GM12878 (cell line): ENCODE measurements at regions not wholly inside any gene's neighbourhood (a gene's known extent, or its start where the extent isn't known, plus 50 kb on each side); places are given as distances from the start of the nearest gene placed in this dataset.

Experiments used
- ATAC-seq: fragments of 200-7000 bp; cut with Tn5 transposase; 3 replicates; pipeline ENCODE4 v1.9.1; 2020; ENCODE audit warnings: mild to moderate bottlenecking, moderate library complexity
- BruUV-seq: library from RNA; stranded (reverse); fragments of 400-500 nt; replicated peaks from 2 replicates; lab custom pipeline; 2021; lab: Mats Ljungman, UMichigan
- CTCF ChIA-PET: fragments of 300-600 bp; sonication (Branson Sonifier 250); formaldehyde crosslinking; extraction: SDS; loops from one replicate; lab custom pipeline; 2021; ENCODE audit warnings: inconsistent platforms; lab: Yijun Ruan, JAX
- POLR2A ChIA-PET: fragments of 350-600 bp; formaldehyde crosslinking; extraction: SDS; loops from one replicate; lab custom pipeline; 2021; ENCODE audit warnings: inconsistent platforms; lab: Charles Lee
- RAD21 ChIA-PET: fragments of 300-600 bp; sonication (Branson Sonifier 250); formaldehyde crosslinking; loops from one replicate; lab custom pipeline; 2023; ENCODE audit warnings: antibody characterized with exemption; ENCODE audit not compliant: unreplicated experiment; lab: Charles Lee
- SMC1A ChIA-PET: fragments of 300-600 bp; sonication (Branson Sonifier 250); formaldehyde crosslinking; loops from one replicate; lab custom pipeline; 2023; ENCODE audit not compliant: unreplicated experiment, uncharacterized antibody; lab: Charles Lee
- DNase-seq: peaks from one replicate; pipeline ENCODE4 v3.0.0-alpha.2; 2011; ENCODE audit warnings: low read depth, low spot score
- FAIRE-seq: peaks from 3 replicates; lab custom pipeline; 2011; peaks lifted over from hg19 to GRCh38; lab: Jason Lieb, UNC
- H2AFZ ChIP-seq: 2 replicates; pipeline ENCODE4 v1.6.0; 2011; ENCODE audit warnings: low read depth, low read length, control low read depth; ENCODE audit not compliant: control insufficient read depth
- H3K27ac ChIP-seq: 2 replicates; pipeline ENCODE4 v1.5.1; 2011; ENCODE audit warnings: control low read depth; ENCODE audit not compliant: control insufficient read depth, insufficient read depth
- H3K27me3 ChIP-seq, 2 experiments: replicated peaks in 1 of 2; 2 replicates each; pipeline versions ENCODE4 v1.6.0 to v1.6.1; 2011; ENCODE audit warnings: low read length in 1 of 2; ENCODE audit not compliant: control insufficient read depth in 2 of 2, insufficient read depth in 2 of 2
- H3K36me3 ChIP-seq, 2 experiments: 2 replicates each; pipeline ENCODE4 v1.5.1; 2011; ENCODE audit warnings: low read length in 1 of 2; ENCODE audit not compliant: control insufficient read depth in 2 of 2, insufficient read depth in 2 of 2
- H3K4me1 ChIP-seq: 2 replicates; pipeline ENCODE4 v1.6.1; 2011; ENCODE audit warnings: mild to moderate bottlenecking, low read length, moderate library complexity, mixed read lengths; ENCODE audit not compliant: control insufficient read depth, insufficient read depth
- H3K4me2 ChIP-seq: 2 replicates; pipeline ENCODE4 v1.6.0; 2011; ENCODE audit warnings: control low read depth; ENCODE audit not compliant: control insufficient read depth, insufficient read depth
- H3K4me3 ChIP-seq: fragments of 200-600 bp; sonication (generic); 2 replicates; pipeline ENCODE4 v1.5.1; 2016
- H3K79me2 ChIP-seq: 2 replicates; pipeline ENCODE4 v1.6.0; 2011; ENCODE audit warnings: low read length; ENCODE audit not compliant: control insufficient read depth, insufficient read depth
- H3K9ac ChIP-seq: 2 replicates; pipeline ENCODE4 v1.8.0; 2011; ENCODE audit warnings: low read length, control low read depth, mixed read lengths; ENCODE audit not compliant: control insufficient read depth, insufficient read depth
- H3K9me3 ChIP-seq: replicated peaks from 3 replicates; pipeline ENCODE4 v1.5.1; 2011; ENCODE audit warnings: mild to moderate bottlenecking, low read length; ENCODE audit not compliant: control insufficient read depth, insufficient read depth
- H4K20me1 ChIP-seq: 2 replicates; pipeline ENCODE4 v1.6.0; 2011; ENCODE audit not compliant: control insufficient read depth, insufficient read depth
- ATF7 ChIP-seq: fragments of 450-650 bp; IDR thresholded peaks from 2 replicates; pipeline ENCODE4 v1.6.1; 2016; ENCODE audit warnings: low read depth, mild to moderate bottlenecking
- BRCA1 ChIP-seq: IDR thresholded peaks from 2 replicates; pipeline ENCODE4 v1.6.1; 2011; ENCODE audit warnings: low read depth, low read length, improper control_type of control experiment
- CREM ChIP-seq: IDR thresholded peaks from 2 replicates; pipeline ENCODE4 v1.6.1; 2014; ENCODE audit warnings: antibody characterized with exemption, low read depth
- E2F4 ChIP-seq: IDR thresholded peaks from 2 replicates; pipeline ENCODE4 v1.6.1; 2012; ENCODE audit warnings: low read depth, low read length, improper control_type of control experiment
- ESRRA ChIP-seq: IDR thresholded peaks from 2 replicates; pipeline ENCODE4 v1.6.1; 2012; ENCODE audit warnings: mild to moderate bottlenecking, low read length, improper control_type of control experiment
- IKZF2 ChIP-seq, 2 experiments: fragments of 450-650 bp; IDR thresholded peaks; 2 replicates each; pipeline ENCODE4 v1.6.1; 2017; ENCODE audit warnings: mild to moderate bottlenecking in 2 of 2, moderate library complexity in 2 of 2
- MTA2 ChIP-seq: fragments of 450-650 bp; IDR thresholded peaks from 2 replicates; pipeline ENCODE4 v1.6.1; 2016; ENCODE audit warnings: low read depth, mild to moderate bottlenecking, moderate library complexity
- MTA3 ChIP-seq: IDR thresholded peaks from 2 replicates; pipeline ENCODE4 v1.6.1; 2012; ENCODE audit warnings: low read length, inconsistent platforms, borderline replicate concordance
- NBN ChIP-seq: fragments of 450-650 bp; IDR thresholded peaks from 2 replicates; pipeline ENCODE4 v1.6.1; 2016
- RAD51 ChIP-seq: fragments of 450-650 bp; IDR thresholded peaks from 2 replicates; pipeline ENCODE4 v1.6.1; 2016; ENCODE audit warnings: moderate library complexity, mild to moderate bottlenecking, inconsistent platforms
- SIN3A ChIP-seq: IDR thresholded peaks from 2 replicates; pipeline ENCODE4 v1.6.1; 2012; ENCODE audit warnings: low read depth, low read length, improper control_type of control experiment
- SMARCA5 ChIP-seq: fragments of 450-650 bp; IDR thresholded peaks from 2 replicates; pipeline ENCODE4 v1.6.1; 2017; ENCODE audit warnings: mild to moderate bottlenecking
- SREBF1 ChIP-seq: IDR thresholded peaks from 2 replicates; pipeline ENCODE4 v1.6.1; 2012; ENCODE audit warnings: mild to moderate bottlenecking, low read length
- WRNIP1 ChIP-seq: IDR thresholded peaks from 2 replicates; pipeline ENCODE4 v1.6.1; 2011; ENCODE audit warnings: low read depth, low read length, improper control_type of control experiment, borderline replicate concordance
- ZNF622 ChIP-seq: fragments of 450-650 bp; IDR thresholded peaks from 2 replicates; pipeline ENCODE4 v1.6.1; 2017; ENCODE audit warnings: mild to moderate bottlenecking, inconsistent platforms
- WGBS: methylation state at CpG from one replicate; pipeline ENCODE4 v1.1.6; 2016; ENCODE audit warnings: low lambda C conversion rate; ENCODE audit not compliant: insufficient replicate concordance, insufficient coverage; ENCODE audit errors: missing lambda C conversion rate; 5-methylcytosine and 5-hydroxymethylcytosine counted together
- in situ Hi-C: fragments of 300-500 bp; cut with MboI; formaldehyde crosslinking; loops from 9 replicates; pipeline ENCODE4 v1.14.3; 2018; ENCODE audit warnings: mixed read lengths
- intact Hi-C: fragments of 100-400 bp; cut with micrococcal nuclease; formaldehyde crosslinking; loops from one replicate; pipeline ENCODE4 v1.14.2; 2022; ENCODE audit not compliant: unreplicated experiment
- TF ChIP-seq, protein P1 (sequence below): fragments of 450-650 bp; formaldehyde crosslinking; IDR thresholded peaks from 2 replicates; pipeline ENCODE4 v1.5.0; 2022; ENCODE audit warnings: mild to moderate bottlenecking, missing genetic modification characterization
- TF ChIP-seq, protein P2 (sequence below): fragments of 450-650 bp; formaldehyde crosslinking; IDR thresholded peaks from 2 replicates; pipeline ENCODE4 v1.4.0; 2022; ENCODE audit warnings: mild to moderate bottlenecking, moderate library complexity
- TF ChIP-seq, protein P3 (sequence below): IDR thresholded peaks from 2 replicates; pipeline ENCODE4 v1.6.1; 2011; ENCODE audit warnings: mild to moderate bottlenecking, low read depth, low read length, moderate library complexity; ENCODE audit not compliant: insufficient replicate concordance

- Histone ChIP-seq H3K4me2 (no peak overlapping the region), H3K36me3 (no peaks in the 10 kb centered on the region), H3K4me3 (no peak overlapping the region), H3K9me3 (no peaks in the 10 kb centered on the region), H3K27me3 (no peaks in the 10 kb centered on the region; a peak in 2 of 4 replicates), H4K20me1 (no peaks in the 10 kb centered on the region), H3K4me1 (no peaks in the 10 kb centered on the region), H3K9ac (no peak overlapping the region), H3K27ac (no peak overlapping the region), H2AFZ (no peak overlapping the region), H3K79me2 (no peaks in the 10 kb centered on the region)
- in situ Hi-C loops = no loop called here
- ChIA-PET POLR2A (interaction anchor here (0.6 kb wide), 1 partner anchor 153 kb away, joined by 3 read pairs; no protein-coding TSS in a partner anchor), SMC1A (interaction anchor here (0.8 kb wide), 2 partner anchors 13 to 22 kb away, joined by 3 read pairs; no protein-coding TSS in a partner anchor), RAD21 (no interaction called here), CTCF (no interaction called here)
- no peak for ATAC-seq
- WGBS = 27% methylated on average over 3 of the region's 3 CpGs
- no TSS peak for BruUV-seq
- no peak for TF ChIP-seq ATF7
- no peak for TF ChIP-seq ZNF622
- TF ChIP-seq, protein P1, sequence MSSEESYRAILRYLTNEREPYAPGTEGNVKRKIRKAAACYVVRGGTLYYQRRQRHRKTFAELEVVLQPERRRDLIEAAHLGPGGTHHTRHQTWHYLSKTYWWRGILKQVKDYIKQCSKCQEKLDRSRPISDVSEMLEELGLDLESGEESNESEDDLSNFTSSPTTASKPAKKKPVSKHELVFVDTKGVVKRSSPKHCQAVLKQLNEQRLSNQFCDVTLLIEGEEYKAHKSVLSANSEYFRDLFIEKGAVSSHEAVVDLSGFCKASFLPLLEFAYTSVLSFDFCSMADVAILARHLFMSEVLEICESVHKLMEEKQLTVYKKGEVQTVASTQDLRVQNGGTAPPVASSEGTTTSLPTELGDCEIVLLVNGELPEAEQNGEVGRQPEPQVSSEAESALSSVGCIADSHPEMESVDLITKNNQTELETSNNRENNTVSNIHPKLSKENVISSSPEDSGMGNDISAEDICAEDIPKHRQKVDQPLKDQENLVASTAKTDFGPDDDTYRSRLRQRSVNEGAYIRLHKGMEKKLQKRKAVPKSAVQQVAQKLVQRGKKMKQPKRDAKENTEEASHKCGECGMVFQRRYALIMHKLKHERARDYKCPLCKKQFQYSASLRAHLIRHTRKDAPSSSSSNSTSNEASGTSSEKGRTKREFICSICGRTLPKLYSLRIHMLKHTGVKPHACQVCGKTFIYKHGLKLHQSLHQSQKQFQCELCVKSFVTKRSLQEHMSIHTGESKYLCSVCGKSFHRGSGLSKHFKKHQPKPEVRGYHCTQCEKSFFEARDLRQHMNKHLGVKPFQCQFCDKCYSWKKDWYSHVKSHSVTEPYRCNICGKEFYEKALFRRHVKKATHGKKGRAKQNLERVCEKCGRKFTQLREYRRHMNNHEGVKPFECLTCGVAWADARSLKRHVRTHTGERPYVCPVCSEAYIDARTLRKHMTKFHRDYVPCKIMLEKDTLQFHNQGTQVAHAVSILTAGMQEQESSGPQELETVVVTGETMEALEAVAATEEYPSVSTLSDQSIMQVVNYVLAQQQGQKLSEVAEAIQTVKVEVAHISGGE (CRISPR knock-in tag) = no peak
- no peak for TF ChIP-seq MTA2
- no peak for TF ChIP-seq MTA3
- TF ChIP-seq, protein P2, sequence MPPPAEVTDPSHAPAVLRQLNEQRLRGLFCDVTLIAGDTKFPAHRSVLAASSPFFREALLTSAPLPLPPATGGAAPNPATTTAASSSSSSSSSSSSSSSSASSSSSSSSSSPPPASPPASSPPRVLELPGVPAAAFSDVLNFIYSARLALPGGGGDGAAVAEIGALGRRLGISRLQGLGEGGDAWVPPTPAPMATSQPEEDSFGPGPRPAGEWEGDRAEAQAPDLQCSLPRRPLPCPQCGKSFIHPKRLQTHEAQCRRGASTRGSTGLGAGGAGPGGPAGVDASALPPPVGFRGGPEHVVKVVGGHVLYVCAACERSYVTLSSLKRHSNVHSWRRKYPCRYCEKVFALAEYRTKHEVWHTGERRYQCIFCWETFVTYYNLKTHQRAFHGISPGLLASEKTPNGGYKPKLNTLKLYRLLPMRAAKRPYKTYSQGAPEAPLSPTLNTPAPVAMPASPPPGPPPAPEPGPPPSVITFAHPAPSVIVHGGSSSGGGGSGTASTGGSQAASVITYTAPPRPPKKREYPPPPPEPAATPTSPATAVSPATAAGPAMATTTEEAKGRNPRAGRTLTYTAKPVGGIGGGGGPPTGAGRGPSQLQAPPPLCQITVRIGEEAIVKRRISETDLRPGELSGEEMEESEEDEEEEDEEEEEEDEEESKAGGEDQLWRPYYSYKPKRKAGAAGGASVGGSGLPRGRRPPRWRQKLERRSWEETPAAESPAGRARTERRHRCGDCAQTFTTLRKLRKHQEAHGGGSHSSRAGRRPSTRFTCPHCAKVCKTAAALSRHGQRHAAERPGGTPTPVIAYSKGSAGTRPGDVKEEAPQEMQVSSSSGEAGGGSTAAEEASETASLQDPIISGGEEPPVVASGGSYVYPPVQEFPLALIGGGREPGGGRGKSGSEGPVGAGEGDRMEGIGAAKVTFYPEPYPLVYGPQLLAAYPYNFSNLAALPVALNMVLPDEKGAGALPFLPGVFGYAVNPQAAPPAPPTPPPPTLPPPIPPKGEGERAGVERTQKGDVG (CRISPR knock-in tag) = no peak
- no peak for TF ChIP-seq SREBF1
- TF ChIP-seq SIN3A = no peak
- TF ChIP-seq NBN = no peak
- no peak for TF ChIP-seq CREM
- no peak for TF ChIP-seq ESRRA
- TF ChIP-seq WRNIP1 = no peak
- no peak for TF ChIP-seq BRCA1
- TF ChIP-seq SMARCA5 = no peak
- TF ChIP-seq IKZF2 (IDR thresholded peaks at IDR 0.05) = no peak
- TF ChIP-seq, protein P3, sequence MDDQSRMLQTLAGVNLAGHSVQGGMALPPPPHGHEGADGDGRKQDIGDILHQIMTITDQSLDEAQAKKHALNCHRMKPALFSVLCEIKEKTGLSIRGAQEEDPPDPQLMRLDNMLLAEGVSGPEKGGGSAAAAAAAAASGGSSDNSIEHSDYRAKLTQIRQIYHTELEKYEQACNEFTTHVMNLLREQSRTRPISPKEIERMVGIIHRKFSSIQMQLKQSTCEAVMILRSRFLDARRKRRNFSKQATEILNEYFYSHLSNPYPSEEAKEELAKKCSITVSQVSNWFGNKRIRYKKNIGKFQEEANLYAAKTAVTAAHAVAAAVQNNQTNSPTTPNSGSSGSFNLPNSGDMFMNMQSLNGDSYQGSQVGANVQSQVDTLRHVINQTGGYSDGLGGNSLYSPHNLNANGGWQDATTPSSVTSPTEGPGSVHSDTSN = no peak
- TF ChIP-seq RAD51 = no peak
- no peak for TF ChIP-seq E2F4
- DNase-seq = no peak
- no peak for FAIRE-seq
- intact Hi-C loops = no loop called here
These were observed 450.0 kb downstream of the RPS24 start for GRCh38 chr10:78483641-78484040.
